Omental fat pad (tissue), 3 donors: ENCODE measurements at regions not wholly inside any gene's neighbourhood (a gene's known extent, or its start where the extent isn't known, plus 50 kb on each side); places are given as distances from the start of the nearest gene placed in this dataset.
A peak's percentile ranks its signal among the peaks of the same experiment; 100 is the strongest.

Experiments
- ATAC-seq: fragments of 150-250 bp; one replicate; pipeline ENCODE4 v1.9.1; 2016; ENCODE audit warnings: mild to moderate bottlenecking, moderate library complexity; ENCODE audit not compliant: low FRiP score
- DNase-seq: peaks from one replicate; pipeline ENCODE4 v3.0.0-alpha.2; 2019; ENCODE audit warnings: low spot score
- CTCF ChIP-seq, 3 donors: fragments of 450-650 bp; IDR thresholded peaks; one replicate each; pipeline ENCODE4 v1.5.1; 2016 to 2017; ENCODE audit warnings: antibody characterized with exemption in 3 of 3, mild to moderate bottlenecking in 3 of 3, moderate library complexity in 2 of 3

GRCh38 chr3:112744106-112744505 lies 102.6 kb downstream of the CD200R1L start:
- no peak for ATAC-seq
- no peak for TF ChIP-seq CTCF (IDR thresholded peaks at IDR 0.05)
- DNase-seq, result no peak

GRCh38 chr3:112742934-112743333 lies 102.0 kb upstream of the CCDC80 start:
- DNase-seq (no peak), ATAC-seq (no peak)
- no peak for TF ChIP-seq CTCF (IDR thresholded peaks at IDR 0.05)

- TF ChIP-seq CTCF (IDR thresholded peaks at IDR 0.05), result no peak
- DNase-seq (no peak), ATAC-seq (peak; percentile 31)
Measured at GRCh38 chr3:112741983-112742382, 101.0 kb upstream of the CCDC80 start.

- no peak for ATAC-seq
- DNase-seq, result no peak
- TF ChIP-seq CTCF (IDR thresholded peaks at IDR 0.05), result no peak
Measured at GRCh38 chr3:112740835-112741234, 99.9 kb upstream of the CCDC80 start.

- TF ChIP-seq CTCF (IDR thresholded peaks at IDR 0.05), result no peak
- no peak for DNase-seq
- no peak for ATAC-seq
Measured at GRCh38 chr3:112739252-112739965, 98.5 kb upstream of the CCDC80 start.

- ATAC-seq, result peak; percentile 88
- DNase-seq, result no peak
- TF ChIP-seq CTCF (IDR thresholded peaks at IDR 0.05), result no peak
Measured at GRCh38 chr3:112738366-112738765, 97.4 kb upstream of the CCDC80 start.

- DNase-seq (no peak), ATAC-seq (no peak)
- TF ChIP-seq CTCF (IDR thresholded peaks at IDR 0.05), result no peak
Measured at GRCh38 chr3:112736805-112737566, 96.0 kb upstream of the CCDC80 start.
